PC-9 (cell line): ENCODE measurements at regions not wholly inside any gene's neighbourhood (a gene's known extent, or its start where the extent isn't known, plus 50 kb on each side); places are given as distances from the start of the nearest gene placed in this dataset.

Experiments used
- BruUV-seq: library from RNA; stranded (reverse); fragments of 400-500 nt; replicated peaks from 2 replicates; lab custom pipeline; 2021; lab: Mats Ljungman, UMichigan
- CTCF ChIA-PET: fragments of 300-600 bp; sonication (Branson Sonifier 250); formaldehyde crosslinking; loops from one replicate; lab custom pipeline; 2022; ENCODE audit warnings: antibody characterized with exemption; lab: Charles Lee
- POLR2A ChIA-PET: fragments of 300-600 bp; sonication (Branson Sonifier 250); formaldehyde crosslinking; loops from one replicate; lab custom pipeline; 2022; ENCODE audit warnings: antibody characterized with exemption; ENCODE audit not compliant: unreplicated experiment; lab: Charles Lee
- DNase-seq, 2 experiments: peaks; one replicate each; pipeline versions ENCODE4 v3.0.0 to v3.0.0-alpha.2; 2015 to 2022; ENCODE audit warnings: mixed read lengths in 1 of 2
- H2AFZ ChIP-seq: fragments of 200-600 bp; sonication (generic); 2 replicates; pipeline ENCODE4 v1.8.1; 2017; ENCODE audit warnings: antibody characterized with exemption
- H3F3A ChIP-seq: fragments of 200-600 bp; sonication (generic); 2 replicates; pipeline ENCODE4 v1.8.1; 2017; ENCODE audit warnings: antibody characterized with exemption, mild to moderate bottlenecking, low read depth; ENCODE audit not compliant: insufficient read depth
- H3K27ac ChIP-seq: fragments of 200-600 bp; sonication (generic); 2 replicates; pipeline ENCODE4 v1.6.1; 2016; ENCODE audit warnings: mixed run types
- H3K27me3 ChIP-seq: fragments of 200-600 bp; sonication (generic); 2 replicates; pipeline ENCODE4 v1.6.1; 2016; ENCODE audit warnings: low read depth, mixed run types; ENCODE audit not compliant: insufficient read depth
- H3K36me3 ChIP-seq: fragments of 200-600 bp; sonication (generic); 2 replicates; pipeline ENCODE4 v1.6.1; 2016; ENCODE audit warnings: low read depth, mixed run types
- H3K4me1 ChIP-seq: fragments of 200-600 bp; sonication (generic); replicated peaks from 2 replicates; pipeline ENCODE4 v1.6.1; 2016; ENCODE audit warnings: mixed run types; ENCODE audit not compliant: insufficient read depth
- H3K4me2 ChIP-seq: fragments of 200-600 bp; sonication (generic); 2 replicates; pipeline ENCODE4 v1.6.1; 2017; ENCODE audit warnings: mixed run types
- H3K4me3 ChIP-seq: fragments of 200-600 bp; sonication (generic); 2 replicates; pipeline ENCODE4 v1.6.1; 2016; ENCODE audit warnings: mixed run types
- H3K79me2 ChIP-seq: fragments of 200-600 bp; sonication (generic); 2 replicates; pipeline ENCODE4 v1.6.1; 2017; ENCODE audit warnings: low read depth, mixed run types
- H3K9me2 ChIP-seq: fragments of 200-600 bp; sonication (generic); 2 replicates; pipeline ENCODE4 v1.8.1; 2017; ENCODE audit warnings: mild to moderate bottlenecking; ENCODE audit not compliant: insufficient read depth
- H3K9me3 ChIP-seq: fragments of 200-600 bp; sonication (generic); 2 replicates; pipeline ENCODE4 v1.8.1; 2016; ENCODE audit warnings: low read depth; ENCODE audit not compliant: insufficient read depth
- H4K20me1 ChIP-seq: fragments of 200-600 bp; sonication (generic); 2 replicates; pipeline ENCODE4 v1.8.1; 2017; ENCODE audit not compliant: insufficient read depth
- CTCF ChIP-seq: fragments of 200-600 bp; sonication (generic); conservative IDR thresholded peaks from 2 replicates; pipeline ENCODE4 v1.6.1; 2017; ENCODE audit warnings: mixed run types, antibody characterized with exemption, mild to moderate bottlenecking, moderate library complexity
- EZH2 ChIP-seq: fragments of 200-600 bp; sonication (generic); IDR thresholded peaks from 2 replicates; pipeline ENCODE4 v1.8.0; 2017; ENCODE audit warnings: antibody characterized with exemption, low read depth
- intact Hi-C: fragments of 100-400 bp; cut with micrococcal nuclease; formaldehyde crosslinking; loops from one replicate; pipeline ENCODE4 v1.10.0; 2022; ENCODE audit not compliant: unreplicated experiment

GRCh38 chr4:147408189-147408588, 72.7 kb upstream of the EDNRA start:
- Histone ChIP-seq H3K4me3 (no peak overlapping the region), H3K27ac (no peak overlapping the region), H3K9me2 (no peaks in the 10 kb centered on the region), H4K20me1 (no peaks in the 10 kb centered on the region), H2AFZ (no peak overlapping the region), H3K9me3 (no peaks in the 10 kb centered on the region), H3F3A (no peaks in the 10 kb centered on the region), H3K27me3 (no peaks in the 10 kb centered on the region), H3K36me3 (no peaks in the 10 kb centered on the region), H3K4me1 (no peaks in the 10 kb centered on the region), H3K4me2 (no peak overlapping the region), H3K79me2 (no peaks in the 10 kb centered on the region)
- ChIA-PET POLR2A (no interaction called here), CTCF (no interaction called here)
- no peak for TF ChIP-seq CTCF
- BruUV-seq, result no TSS peak
- DNase-seq, result no peak
- intact Hi-C loops, result no loop called here

GRCh38 chr4:147409350-147409749, 71.5 kb upstream of the EDNRA start:
- no peak overlapping the region for H3K4me3 ChIP-seq
- no peaks in the 10 kb centered on the region for H3K36me3 ChIP-seq
- H3K4me2 ChIP-seq, result no peak overlapping the region
- ChIA-PET CTCF (no interaction called here), POLR2A (no interaction called here)
- BruUV-seq, result no TSS peak
- H3K27me3 ChIP-seq, result no peaks in the 10 kb centered on the region
- H3K9me2 ChIP-seq, result no peaks in the 10 kb centered on the region
- no peaks in the 10 kb centered on the region for H3K4me1 ChIP-seq
- DNase-seq, result no peak
- H4K20me1 ChIP-seq, result no peaks in the 10 kb centered on the region
- no peaks in the 10 kb centered on the region for H3K9me3 ChIP-seq
- TF ChIP-seq EZH2, result no peak
- no peak overlapping the region for H3K27ac ChIP-seq
- no peaks in the 10 kb centered on the region for H3F3A ChIP-seq
- H3K79me2 ChIP-seq, result no peaks in the 10 kb centered on the region
- intact Hi-C loops, result no loop called here
- H2AFZ ChIP-seq, result no peak overlapping the region

GRCh38 chr4:147418226-147418625, 62.7 kb upstream of the EDNRA start:
- no peaks in the 10 kb centered on the region for H3K9me3 ChIP-seq
- H3K9me2 ChIP-seq, result no peaks in the 10 kb centered on the region
- BruUV-seq, result no TSS peak
- H3F3A ChIP-seq, result no peaks in the 10 kb centered on the region
- H2AFZ ChIP-seq, result no peak overlapping the region
- DNase-seq, result no peak
- H3K4me3 ChIP-seq, result no peak overlapping the region
- no peak overlapping the region for H3K4me2 ChIP-seq
- no peak overlapping the region for H3K27ac ChIP-seq
- no peaks in the 10 kb centered on the region for H3K36me3 ChIP-seq
- no peaks in the 10 kb centered on the region for H4K20me1 ChIP-seq
- POLR2A ChIA-PET, result no interaction called here
- H3K27me3 ChIP-seq, result no peaks in the 10 kb centered on the region
- intact Hi-C loops, result no loop called here
- CTCF ChIA-PET, result no interaction called here
- TF ChIP-seq EZH2 (no peak), CTCF (no peak)
- no peaks in the 10 kb centered on the region for H3K79me2 ChIP-seq
- no peaks in the 10 kb centered on the region for H3K4me1 ChIP-seq

- Histone ChIP-seq H3K9me3 (no peaks in the 10 kb centered on the region), H3K36me3 (no peaks in the 10 kb centered on the region), H3K9me2 (no peaks in the 10 kb centered on the region), H3K4me2 (no peak overlapping the region), H3K79me2 (no peaks in the 10 kb centered on the region), H3K4me3 (no peak overlapping the region), H4K20me1 (no peaks in the 10 kb centered on the region), H3K27ac (no peak overlapping the region), H3K27me3 (no peaks in the 10 kb centered on the region), H3F3A (no peaks in the 10 kb centered on the region), H2AFZ (no peak overlapping the region), H3K4me1 (no peaks in the 10 kb centered on the region)
- no peak for TF ChIP-seq CTCF
- no peak for TF ChIP-seq EZH2
- POLR2A ChIA-PET, result no interaction called here
- DNase-seq, result no peak
- CTCF ChIA-PET, result no interaction called here
- intact Hi-C loops, result no loop called here
- BruUV-seq, result no TSS peak
Measured at GRCh38 chr4:147421456-147421855, 59.4 kb upstream of the EDNRA start.
